ENCODE measurements at regions not wholly inside any gene's neighbourhood (a gene's known extent, or its start where the extent isn't known, plus 50 kb on each side); places are given as distances from the start of the nearest gene placed in this dataset.

- no peak for TF ChIP-seq EZH2phosphoT487 (IDR thresholded peaks at IDR 0.05; ENCODE audit: borderline replicate concordance, low read depth)
- TF ChIP-seq PBX3 (IDR thresholded peaks at IDR 0.05), result no peak
- no peak for TF ChIP-seq CTCF (IDR thresholded peaks at IDR 0.05)
- TF ChIP-seq GABPA (IDR thresholded peaks at IDR 0.05; ENCODE audit: low read depth), result no peak
- TF ChIP-seq RFX5 (IDR thresholded peaks at IDR 0.05; ENCODE audit: low read length), result no peak
- TF ChIP-seq MAX (IDR thresholded peaks at IDR 0.05; ENCODE audit: low read depth), result no peak
- TF ChIP-seq TCF12 (IDR thresholded peaks at IDR 0.05), result no peak
- no peak for TF ChIP-seq FOXM1 (IDR thresholded peaks at IDR 0.05; ENCODE audit: low read depth)
- no peak for TF ChIP-seq MXI1 (IDR thresholded peaks at IDR 0.05; ENCODE audit: low read depth, low read length)
- no peak for TF ChIP-seq REST (IDR thresholded peaks at IDR 0.05; ENCODE audit: low read depth, low read length)
- no peak for TF ChIP-seq ZBTB33 (IDR thresholded peaks at IDR 0.05; ENCODE audit: borderline replicate concordance, low read depth)
- TF ChIP-seq YY1 (IDR thresholded peaks at IDR 0.05; ENCODE audit: low read depth), result no peak
- no peak for TF ChIP-seq POLR2AphosphoS5 (IDR thresholded peaks at IDR 0.05; ENCODE audit: low read depth, low read length)
Observed at GRCh38 chr4:13118633-13119032, 365.5 kb downstream of the RAB28 start.
